ENCODE measurements at regions not wholly inside any gene's neighbourhood (a gene's known extent, or its start where the extent isn't known, plus 50 kb on each side); places are given as distances from the start of the nearest gene placed in this dataset.

DNA sequence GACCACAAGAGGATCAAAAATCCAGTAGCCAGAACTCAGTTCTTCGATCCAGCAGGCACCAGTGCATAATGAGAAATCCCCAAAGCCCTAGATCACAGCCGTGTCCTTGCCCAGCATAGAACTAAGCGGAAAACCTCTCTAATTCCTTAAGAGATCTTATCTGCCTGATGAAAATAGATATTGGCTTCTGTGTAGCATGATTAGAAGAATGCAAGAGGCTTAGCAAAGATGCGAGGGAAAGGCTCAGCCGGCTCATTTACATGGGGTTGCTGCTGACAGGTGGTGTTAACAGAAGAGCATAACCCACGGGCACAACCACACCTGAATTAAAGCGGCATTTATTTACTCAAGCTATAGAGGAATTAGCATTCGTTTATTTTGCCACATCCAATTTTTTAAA, 400.0 kb upstream of the ADAMTS16 start:
- TF ChIP-seq ZIC2 (tag by site-specific recombination; IDR thresholded peaks at IDR 0.05) = no peak
- no peak for TF ChIP-seq ZNF292 (tag by site-specific recombination; IDR thresholded peaks at IDR 0.05; ENCODE audit: borderline replicate concordance, low read depth)
- TF ChIP-seq ZNF394 (tag by site-specific recombination; IDR thresholded peaks at IDR 0.05; ENCODE audit: borderline replicate concordance) = no peak
- H3K27ac ChIP-seq (ENCODE audit: extremely low read depth, low read depth, low read length) = no peak overlapping the region
- ChIA-PET CTCF (no interaction called here), POLR2A (no interaction called here)
- no peaks in the 10 kb centered on the region for H3K36me3 ChIP-seq (ENCODE audit: control insufficient read depth in 2 of 2, insufficient read depth in 1 of 2, low read length in 2 of 2)
- no peaks in the 10 kb centered on the region for H3K4me1 ChIP-seq (ENCODE audit: control insufficient read depth, insufficient read depth, low read length)
- H3K4me3 ChIP-seq (ENCODE audit: low read depth, low read length) = no peak overlapping the region
- no peaks in the 10 kb centered on the region for H3K9me3 ChIP-seq (ENCODE audit: control insufficient read depth, insufficient read depth, low read depth, low read length)

DNA sequence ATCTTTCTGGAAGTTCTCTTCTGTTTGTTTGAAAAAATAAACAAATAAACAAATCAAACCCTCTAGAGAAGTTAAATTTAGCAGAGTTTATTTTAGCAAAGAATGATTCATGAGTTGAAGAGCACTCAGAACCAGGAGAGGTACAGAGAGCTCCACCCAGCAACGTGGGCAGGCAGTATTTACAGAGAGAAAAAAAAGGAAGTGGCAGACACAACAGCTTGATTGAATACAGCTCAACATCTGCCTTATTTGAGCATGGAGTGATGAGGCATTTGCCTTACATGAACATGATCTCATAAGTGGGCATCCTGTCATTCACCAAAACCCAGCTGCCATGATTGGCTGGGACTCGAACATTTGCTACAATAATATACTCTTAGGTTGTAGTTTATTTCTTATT, 381.6 kb upstream of the ADAMTS16 start:
- ChIA-PET POLR2A (no interaction called here), CTCF (no interaction called here)
- no peaks in the 10 kb centered on the region for H3K9me3 ChIP-seq (ENCODE audit: control insufficient read depth, insufficient read depth, low read depth, low read length)
- TF ChIP-seq ZNF248 (tag by site-specific recombination; IDR thresholded peaks at IDR 0.05) (no peak), ZNF561 (tag by site-specific recombination; IDR thresholded peaks at IDR 0.05; ENCODE audit: borderline replicate concordance) (no peak), ZNF768 (tag by site-specific recombination; IDR thresholded peaks at IDR 0.05) (no peak), HOXD13 (CRISPR knock-in tag; IDR thresholded peaks at IDR 0.05; ENCODE audit: borderline replicate concordance) (no peak), ZNF48 (tag by site-specific recombination; IDR thresholded peaks at IDR 0.05) (no peak), TRIM28 (IDR thresholded peaks at IDR 0.05; ENCODE audit: borderline replicate concordance, low read length) (no peak), KLF16 (tag by site-specific recombination; IDR thresholded peaks at IDR 0.05) (no peak), ZNF2 (tag by site-specific recombination; IDR thresholded peaks at IDR 0.05) (no peak), ZNF214 (tag by site-specific recombination; IDR thresholded peaks at IDR 0.05; ENCODE audit: borderline replicate concordance) (no peak), RBAK (tag by site-specific recombination; IDR thresholded peaks at IDR 0.05) (no peak), ZNF843 (tag by site-specific recombination; IDR thresholded peaks at IDR 0.05) (no peak), ZNF423 (tag by site-specific recombination; IDR thresholded peaks at IDR 0.05) (no peak), KLF10 (tag by site-specific recombination; IDR thresholded peaks at IDR 0.05) (no peak), ZNF629 (tag by site-specific recombination; IDR thresholded peaks at IDR 0.05) (no peak), ZNF610 (tag by site-specific recombination; IDR thresholded peaks at IDR 0.05; ENCODE audit: borderline replicate concordance) (no peak)
- TF ChIP-seq, protein P1, sequence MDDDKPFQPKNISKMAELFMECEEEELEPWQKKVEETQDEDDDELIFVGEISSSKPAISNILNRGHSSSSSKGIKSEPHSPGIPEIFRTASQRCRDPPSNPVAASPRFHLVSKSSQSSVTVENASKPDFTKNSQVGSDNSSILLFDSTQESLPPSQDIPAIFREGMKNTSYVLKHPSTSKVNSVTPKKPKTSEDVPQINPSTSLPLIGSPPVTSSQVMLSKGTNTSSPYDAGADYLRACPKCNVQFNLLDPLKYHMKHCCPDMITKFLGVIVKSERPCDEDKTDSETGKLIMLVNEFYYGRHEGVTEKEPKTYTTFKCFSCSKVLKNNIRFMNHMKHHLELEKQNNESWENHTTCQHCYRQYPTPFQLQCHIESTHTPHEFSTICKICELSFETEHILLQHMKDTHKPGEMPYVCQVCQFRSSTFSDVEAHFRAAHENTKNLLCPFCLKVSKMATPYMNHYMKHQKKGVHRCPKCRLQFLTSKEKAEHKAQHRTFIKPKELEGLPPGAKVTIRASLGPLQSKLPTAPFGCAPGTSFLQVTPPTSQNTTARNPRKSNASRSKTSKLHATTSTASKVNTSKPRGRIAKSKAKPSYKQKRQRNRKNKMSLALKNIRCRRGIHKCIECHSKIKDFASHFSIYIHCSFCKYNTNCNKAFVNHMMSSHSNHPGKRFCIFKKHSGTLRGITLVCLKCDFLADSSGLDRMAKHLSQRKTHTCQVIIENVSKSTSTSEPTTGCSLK (tag by site-specific recombination; IDR thresholded peaks at IDR 0.05) = no peak
- TF ChIP-seq, protein P2, sequence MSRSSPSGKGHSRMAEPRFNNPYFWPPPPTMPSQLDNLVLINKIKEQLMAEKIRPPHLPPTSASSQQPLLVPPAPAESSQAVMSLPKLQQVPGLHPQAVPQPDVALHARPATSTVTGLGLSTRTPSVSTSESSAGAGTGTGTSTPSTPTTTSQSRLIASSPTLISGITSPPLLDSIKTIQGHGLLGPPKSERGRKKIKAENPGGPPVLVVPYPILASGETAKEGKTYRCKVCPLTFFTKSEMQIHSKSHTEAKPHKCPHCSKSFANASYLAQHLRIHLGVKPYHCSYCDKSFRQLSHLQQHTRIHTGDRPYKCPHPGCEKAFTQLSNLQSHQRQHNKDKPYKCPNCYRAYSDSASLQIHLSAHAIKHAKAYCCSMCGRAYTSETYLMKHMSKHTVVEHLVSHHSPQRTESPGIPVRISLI (tag by site-specific recombination; IDR thresholded peaks at IDR 0.05) = no peak
- TF ChIP-seq, protein P3, sequence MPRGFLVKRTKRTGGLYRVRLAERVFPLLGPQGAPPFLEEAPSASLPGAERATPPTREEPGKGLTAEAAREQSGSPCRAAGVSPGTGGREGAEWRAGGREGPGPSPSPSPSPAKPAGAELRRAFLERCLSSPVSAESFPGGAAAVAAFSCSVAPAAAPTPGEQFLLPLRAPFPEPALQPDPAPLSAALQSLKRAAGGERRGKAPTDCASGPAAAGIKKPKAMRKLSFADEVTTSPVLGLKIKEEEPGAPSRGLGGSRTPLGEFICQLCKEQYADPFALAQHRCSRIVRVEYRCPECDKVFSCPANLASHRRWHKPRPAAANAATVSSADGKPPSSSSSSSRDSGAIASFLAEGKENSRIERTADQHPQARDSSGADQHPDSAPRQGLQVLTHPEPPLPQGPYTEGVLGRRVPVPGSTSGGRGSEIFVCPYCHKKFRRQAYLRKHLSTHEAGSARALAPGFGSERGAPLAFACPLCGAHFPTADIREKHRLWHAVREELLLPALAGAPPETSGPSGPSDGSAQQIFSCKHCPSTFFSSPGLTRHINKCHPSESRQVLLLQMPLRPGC (tag by site-specific recombination; IDR thresholded peaks at IDR 0.05) = no peak
- TF ChIP-seq, protein P4, sequence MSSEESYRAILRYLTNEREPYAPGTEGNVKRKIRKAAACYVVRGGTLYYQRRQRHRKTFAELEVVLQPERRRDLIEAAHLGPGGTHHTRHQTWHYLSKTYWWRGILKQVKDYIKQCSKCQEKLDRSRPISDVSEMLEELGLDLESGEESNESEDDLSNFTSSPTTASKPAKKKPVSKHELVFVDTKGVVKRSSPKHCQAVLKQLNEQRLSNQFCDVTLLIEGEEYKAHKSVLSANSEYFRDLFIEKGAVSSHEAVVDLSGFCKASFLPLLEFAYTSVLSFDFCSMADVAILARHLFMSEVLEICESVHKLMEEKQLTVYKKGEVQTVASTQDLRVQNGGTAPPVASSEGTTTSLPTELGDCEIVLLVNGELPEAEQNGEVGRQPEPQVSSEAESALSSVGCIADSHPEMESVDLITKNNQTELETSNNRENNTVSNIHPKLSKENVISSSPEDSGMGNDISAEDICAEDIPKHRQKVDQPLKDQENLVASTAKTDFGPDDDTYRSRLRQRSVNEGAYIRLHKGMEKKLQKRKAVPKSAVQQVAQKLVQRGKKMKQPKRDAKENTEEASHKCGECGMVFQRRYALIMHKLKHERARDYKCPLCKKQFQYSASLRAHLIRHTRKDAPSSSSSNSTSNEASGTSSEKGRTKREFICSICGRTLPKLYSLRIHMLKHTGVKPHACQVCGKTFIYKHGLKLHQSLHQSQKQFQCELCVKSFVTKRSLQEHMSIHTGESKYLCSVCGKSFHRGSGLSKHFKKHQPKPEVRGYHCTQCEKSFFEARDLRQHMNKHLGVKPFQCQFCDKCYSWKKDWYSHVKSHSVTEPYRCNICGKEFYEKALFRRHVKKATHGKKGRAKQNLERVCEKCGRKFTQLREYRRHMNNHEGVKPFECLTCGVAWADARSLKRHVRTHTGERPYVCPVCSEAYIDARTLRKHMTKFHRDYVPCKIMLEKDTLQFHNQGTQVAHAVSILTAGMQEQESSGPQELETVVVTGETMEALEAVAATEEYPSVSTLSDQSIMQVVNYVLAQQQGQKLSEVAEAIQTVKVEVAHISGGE (tag by site-specific recombination; conservative IDR thresholded peaks at IDR 0.05; ENCODE audit: low read depth) = no peak
- no peak overlapping the region for H3K4me3 ChIP-seq (ENCODE audit: low read depth, low read length)
- H3K27ac ChIP-seq (ENCODE audit: extremely low read depth, low read depth, low read length) = no peak overlapping the region
- no peaks in the 10 kb centered on the region for H3K4me1 ChIP-seq (ENCODE audit: control insufficient read depth, insufficient read depth, low read length)
- no peaks in the 10 kb centered on the region for H3K36me3 ChIP-seq (ENCODE audit: control insufficient read depth in 2 of 2, insufficient read depth in 1 of 2, low read length in 2 of 2)
